ENCODE measurements at regions not wholly inside any gene's neighbourhood (a gene's known extent, or its start where the extent isn't known, plus 50 kb on each side); places are given as distances from the start of the nearest gene placed in this dataset.

DNA sequence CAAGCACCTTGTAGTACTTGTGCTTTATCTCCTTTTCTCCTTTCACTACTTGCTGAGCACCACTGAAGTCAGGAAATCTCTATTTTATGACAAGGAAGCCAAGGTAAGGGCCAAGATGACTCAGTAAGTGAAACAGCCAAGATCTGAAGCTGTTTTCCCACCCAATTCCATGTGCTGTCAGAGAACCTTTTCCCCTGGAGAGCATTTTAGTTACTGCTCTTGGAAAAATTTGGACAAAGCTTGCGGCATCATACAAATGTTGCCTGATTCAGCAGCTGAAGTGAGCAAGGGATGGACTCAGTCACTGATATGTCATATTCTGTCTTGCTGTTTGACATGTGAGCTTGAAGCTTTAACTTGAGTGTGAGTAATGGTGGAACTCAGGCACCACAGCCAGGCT lies 391.4 kb downstream of the RAB28 start:
- in situ Hi-C loops (cut with HindIII; ENCODE audit: low sequenced_read_pairs), result no loop called here
- DNase-seq (ENCODE audit: low spot score), result no peak

DNA sequence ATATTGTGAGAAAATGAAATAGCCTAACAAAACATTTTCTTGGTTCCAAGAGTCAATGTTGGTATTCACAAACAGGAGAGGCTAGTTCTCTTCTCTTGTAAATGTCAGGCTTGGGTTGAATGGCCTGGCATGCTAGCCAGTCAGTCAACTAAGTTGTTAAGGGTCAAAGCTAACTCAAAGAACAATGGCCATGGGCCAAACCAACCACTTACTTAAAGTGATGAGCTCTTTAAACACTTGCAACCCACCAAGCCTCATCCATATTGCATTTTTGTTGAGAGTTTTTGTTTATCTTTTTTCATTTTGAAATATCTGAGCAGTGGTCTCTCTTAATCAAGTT lies 394.5 kb downstream of the RAB28 start:
- in situ Hi-C loops (cut with HindIII; ENCODE audit: low sequenced_read_pairs), result no loop called here
- DNase-seq (ENCODE audit: low spot score), result no peak

DNA sequence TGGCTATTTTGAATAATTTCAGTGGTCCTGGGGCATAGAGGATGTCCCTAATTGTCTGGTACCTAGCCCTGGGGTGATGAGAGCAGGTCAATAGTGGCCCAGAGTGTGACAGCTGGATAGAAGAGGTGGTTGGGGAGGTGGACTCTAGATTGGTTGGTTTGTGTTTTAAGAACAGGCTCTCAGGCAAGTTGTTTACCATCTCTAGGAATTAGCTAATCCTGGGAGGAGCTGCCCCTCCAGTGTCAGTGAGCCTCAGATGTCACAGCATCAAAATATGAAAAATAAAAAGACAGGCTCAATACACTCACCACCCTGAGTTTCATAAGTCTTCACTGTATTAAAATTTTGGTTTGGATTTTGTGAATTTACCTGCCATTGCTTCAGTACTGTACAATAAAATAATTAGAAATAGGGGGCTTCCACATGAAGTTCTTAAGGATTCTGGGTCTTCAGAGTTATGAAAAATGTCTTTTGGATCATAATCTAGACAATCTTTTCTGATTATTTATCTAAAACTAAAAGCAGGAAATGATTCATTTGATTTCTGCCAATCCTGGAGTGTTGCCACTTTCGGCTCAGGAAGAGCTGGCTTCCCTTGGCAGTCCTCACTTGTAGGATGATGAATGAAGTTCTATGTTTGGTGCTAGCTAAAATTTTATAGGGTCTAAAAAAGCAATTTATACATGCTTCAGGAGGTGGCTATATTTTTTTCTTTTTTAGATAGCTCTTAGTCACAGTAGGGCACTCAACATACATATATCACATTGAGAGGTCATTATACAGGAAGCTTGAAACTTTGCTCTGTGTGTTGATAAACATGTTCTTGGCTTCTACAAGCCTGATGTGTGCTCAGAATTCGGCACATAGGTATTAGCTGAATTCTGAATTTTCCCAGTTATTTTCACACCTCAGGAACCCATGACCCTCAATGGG lies 395.1 kb downstream of the RAB28 start:
- in situ Hi-C loops (cut with HindIII; ENCODE audit: low sequenced_read_pairs), result no loop called here
- DNase-seq (ENCODE audit: low spot score), result peak; percentile 43

DNA sequence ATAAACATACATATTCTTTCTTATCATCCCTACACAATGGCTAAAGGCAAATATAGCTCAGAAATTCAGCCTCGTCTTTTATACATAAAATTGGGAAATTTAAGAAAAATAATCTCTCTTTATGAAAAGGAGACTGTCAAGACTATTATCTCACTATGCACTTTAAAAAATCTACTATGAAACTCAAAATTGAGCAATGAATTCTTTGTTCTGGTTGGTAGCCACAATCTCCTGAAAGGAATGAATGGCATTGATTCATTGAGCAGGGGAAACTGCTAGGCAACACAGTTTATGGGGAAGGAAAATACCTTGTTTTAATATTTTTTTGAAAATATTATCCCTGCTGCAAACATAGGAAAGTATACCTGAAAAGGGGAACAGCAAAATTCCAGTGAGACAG lies 397.1 kb downstream of the RAB28 start:
- in situ Hi-C loops (cut with HindIII; ENCODE audit: low sequenced_read_pairs), result no loop called here
- no peak for DNase-seq (ENCODE audit: low spot score)

DNA sequence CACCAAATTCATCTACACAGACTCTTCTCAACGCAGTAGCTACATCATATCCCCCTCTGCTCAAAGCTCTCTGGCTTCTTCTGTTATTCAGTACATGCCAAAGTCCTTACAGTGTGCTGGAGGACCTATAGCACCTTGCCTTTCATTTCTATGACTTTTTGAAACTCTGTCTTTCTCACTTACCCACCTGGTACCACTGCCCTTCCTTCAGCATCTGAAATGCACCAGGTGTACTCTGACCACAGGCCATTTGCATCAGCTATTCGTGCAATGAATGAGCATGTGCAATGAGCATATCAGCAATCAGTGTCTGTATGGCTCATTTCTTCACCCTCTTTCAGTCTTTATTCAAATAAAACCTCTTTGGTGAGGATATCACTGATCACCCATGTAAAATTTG lies 399.9 kb downstream of the RAB28 start:
- no peak for DNase-seq (ENCODE audit: low spot score)
- in situ Hi-C loops (cut with HindIII; ENCODE audit: low sequenced_read_pairs), result no loop called here

DNA sequence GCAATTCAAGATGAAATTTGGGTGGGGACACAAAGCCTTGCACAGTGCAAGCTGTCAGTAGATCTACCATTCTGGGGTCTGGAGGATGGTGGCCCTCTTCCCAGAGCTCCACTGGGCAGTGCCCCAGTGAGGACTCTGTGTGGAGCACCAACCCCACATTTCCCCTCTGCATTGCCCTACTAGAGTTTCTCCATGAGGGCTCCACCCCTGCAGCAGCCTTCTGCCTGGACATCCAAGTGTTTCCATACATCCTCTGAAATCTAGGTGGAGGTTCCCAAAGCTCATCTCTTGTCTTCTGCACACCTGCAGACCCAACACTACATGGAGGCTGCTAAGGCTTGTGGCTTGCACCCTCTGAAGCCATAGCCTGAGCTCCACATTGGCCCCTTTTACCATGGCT lies 402.3 kb downstream of the RAB28 start:
- in situ Hi-C loops (cut with HindIII; ENCODE audit: low sequenced_read_pairs), result no loop called here
- no peak for DNase-seq (ENCODE audit: low spot score)

DNA sequence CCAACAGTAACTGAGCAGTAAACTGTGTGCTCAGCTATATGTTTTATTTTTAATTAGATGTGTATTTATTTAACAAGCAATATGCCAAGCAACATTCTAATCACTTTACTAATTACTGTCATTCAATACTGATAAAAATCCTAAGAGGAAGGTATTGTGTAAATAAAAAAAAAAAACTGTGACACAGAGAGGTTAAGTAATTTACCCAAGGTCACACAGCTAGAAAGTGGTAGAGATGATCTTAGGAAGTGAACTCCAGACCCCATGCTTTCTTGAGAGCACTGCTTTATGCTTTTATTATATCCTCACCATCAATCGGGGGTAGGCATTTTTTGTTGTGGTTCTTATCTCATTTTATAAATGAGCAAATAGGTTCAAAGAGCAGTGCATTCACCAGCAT lies 417.1 kb downstream of the RAB28 start:
- in situ Hi-C loops (cut with HindIII; ENCODE audit: low sequenced_read_pairs), result no loop called here
- DNase-seq (ENCODE audit: low spot score), result no peak

DNA sequence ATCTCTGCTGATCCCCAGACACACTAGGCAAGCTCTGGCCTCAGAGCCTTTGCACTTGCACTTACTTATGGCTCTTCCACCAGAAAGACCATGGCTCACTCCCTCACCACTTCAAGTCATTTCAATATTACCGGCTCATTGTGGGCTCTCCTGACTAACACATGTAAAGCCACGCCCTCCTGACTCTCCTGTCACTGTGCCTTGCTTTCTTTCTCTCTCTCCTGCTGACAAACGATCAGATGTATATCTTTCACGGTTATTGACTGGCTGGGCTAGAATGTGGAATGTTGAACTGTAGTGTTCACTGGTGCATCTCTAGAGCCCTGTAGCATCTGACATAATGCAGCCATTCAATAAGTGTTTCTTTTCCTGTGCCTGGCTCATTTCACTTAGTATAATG lies 425.1 kb downstream of the RAB28 start:
- no peak for DNase-seq (ENCODE audit: low spot score)
- in situ Hi-C loops (cut with HindIII; ENCODE audit: low sequenced_read_pairs), result no loop called here

DNA sequence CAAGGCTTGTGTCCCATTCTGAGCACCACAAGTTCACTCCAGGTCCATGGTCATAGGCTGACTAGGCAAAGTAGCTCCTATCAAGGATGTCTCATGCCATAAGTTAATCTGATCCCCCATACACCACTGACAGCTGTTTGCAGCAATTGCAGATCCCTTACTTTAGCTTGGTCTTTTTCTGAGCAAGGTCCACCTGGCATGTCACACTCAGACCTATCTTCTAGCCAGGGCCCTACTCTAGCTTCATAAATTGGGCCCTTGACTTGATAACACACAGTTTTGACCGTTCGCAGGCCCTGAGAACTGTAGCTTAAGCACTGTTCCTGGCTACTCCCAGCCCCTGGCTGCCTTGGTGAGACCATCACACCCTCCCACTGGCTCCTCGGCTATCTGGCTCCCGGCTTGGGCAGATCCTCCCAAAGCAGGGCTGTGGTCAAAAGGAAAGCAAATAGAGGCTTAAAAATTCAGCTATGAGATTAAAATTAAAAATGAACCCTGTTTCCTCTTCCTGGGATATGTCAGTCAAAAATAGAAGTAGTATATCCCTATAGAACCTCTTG lies 427.4 kb downstream of the RAB28 start:
- DNase-seq (ENCODE audit: low spot score), result no peak
- in situ Hi-C loops (cut with HindIII; ENCODE audit: low sequenced_read_pairs), result no loop called here

DNA sequence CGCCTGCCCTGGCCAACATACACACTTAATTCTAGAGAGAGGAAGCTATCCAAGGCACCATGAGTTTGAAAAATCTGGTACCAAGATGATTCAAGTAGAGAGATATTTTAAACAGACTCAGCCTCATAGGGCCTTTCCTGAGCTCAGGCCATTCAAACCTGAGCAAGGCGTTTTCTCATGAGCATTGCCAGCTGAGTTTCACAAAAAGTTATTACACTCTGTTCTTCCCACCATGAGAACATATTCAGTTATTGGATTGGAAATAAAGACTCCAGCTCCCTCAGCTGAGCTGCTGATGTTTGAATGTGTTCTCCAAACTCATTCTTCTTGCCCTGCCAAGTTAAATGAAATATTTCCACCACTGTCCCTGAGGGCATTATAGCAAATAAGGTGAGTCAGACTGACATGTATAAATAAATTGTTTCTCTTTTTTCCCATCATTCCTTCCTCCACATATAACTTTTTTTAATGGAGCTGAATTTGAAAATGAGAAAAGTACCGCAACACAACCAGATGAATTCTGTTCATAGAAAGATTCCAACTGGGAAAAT lies 429.6 kb downstream of the RAB28 start:
- in situ Hi-C loops (cut with HindIII; ENCODE audit: low sequenced_read_pairs), result no loop called here
- no peak for DNase-seq (ENCODE audit: low spot score)

DNA sequence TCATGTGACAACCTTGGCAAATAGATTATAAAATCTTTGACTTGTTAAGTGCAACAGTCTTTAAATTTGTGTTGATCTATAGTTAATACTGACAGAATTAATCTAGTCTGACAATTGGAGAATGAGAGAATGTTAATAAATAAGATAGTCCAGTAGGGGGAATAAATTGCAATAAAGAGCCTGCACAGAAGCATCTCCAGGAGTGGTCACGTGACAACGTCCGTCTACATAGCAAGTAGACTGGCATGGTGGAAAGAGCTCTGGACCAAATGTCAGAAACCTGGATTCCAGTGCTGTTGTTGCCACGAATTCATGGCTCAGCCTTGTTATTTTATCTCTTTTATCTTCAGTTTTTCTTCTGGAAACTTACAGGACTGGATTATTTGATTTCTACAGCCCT lies 436.5 kb downstream of the RAB28 start:
- in situ Hi-C loops (cut with HindIII; ENCODE audit: low sequenced_read_pairs), result no loop called here

DNA sequence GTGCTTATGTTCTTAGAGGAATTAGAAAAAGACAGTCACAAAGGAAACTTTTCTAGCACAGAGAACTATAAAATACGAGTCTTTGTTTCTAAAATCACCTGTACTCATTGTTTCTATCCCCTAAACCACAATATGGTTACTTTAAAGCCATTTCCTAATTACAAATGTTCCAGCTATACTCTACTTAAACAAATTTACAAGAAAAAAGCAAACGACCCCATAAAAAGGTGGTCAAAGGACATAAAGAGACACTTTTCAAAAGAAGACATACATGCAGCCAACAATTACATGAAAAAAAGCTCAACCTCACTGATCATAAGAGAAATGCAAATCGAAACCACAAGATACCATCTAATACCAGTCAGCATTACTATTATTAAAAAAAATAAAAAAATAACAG lies 447.3 kb downstream of the RAB28 start:
- in situ Hi-C loops (cut with HindIII; ENCODE audit: low sequenced_read_pairs), result no loop called here
- no peak for DNase-seq (ENCODE audit: low spot score)

More for the DNA sequence above, 436.5 kb downstream of the RAB28 start:
- no peak for DNase-seq (ENCODE audit: low spot score)

DNA sequence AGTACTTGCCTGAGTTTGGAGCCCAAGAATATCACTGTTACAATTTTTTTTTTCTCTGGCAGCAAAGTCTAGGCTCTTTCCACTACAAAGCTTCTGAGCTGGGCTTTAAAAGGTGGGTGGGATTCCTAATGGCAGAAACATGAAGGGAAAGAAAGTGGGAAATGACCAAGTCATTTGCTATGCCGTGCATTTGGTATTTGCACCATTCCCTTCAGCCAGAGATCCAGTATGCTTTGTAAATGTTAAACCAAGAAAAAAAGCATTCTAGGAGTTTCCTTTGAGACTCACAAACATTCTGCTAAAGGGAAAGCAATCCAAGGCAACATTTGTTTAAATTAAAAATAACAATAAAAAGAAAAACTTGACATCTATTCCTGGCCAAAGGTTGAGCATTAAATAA lies 451.2 kb downstream of the RAB28 start:
- in situ Hi-C loops (cut with HindIII; ENCODE audit: low sequenced_read_pairs), result no loop called here
- DNase-seq (ENCODE audit: low spot score), result no peak

DNA sequence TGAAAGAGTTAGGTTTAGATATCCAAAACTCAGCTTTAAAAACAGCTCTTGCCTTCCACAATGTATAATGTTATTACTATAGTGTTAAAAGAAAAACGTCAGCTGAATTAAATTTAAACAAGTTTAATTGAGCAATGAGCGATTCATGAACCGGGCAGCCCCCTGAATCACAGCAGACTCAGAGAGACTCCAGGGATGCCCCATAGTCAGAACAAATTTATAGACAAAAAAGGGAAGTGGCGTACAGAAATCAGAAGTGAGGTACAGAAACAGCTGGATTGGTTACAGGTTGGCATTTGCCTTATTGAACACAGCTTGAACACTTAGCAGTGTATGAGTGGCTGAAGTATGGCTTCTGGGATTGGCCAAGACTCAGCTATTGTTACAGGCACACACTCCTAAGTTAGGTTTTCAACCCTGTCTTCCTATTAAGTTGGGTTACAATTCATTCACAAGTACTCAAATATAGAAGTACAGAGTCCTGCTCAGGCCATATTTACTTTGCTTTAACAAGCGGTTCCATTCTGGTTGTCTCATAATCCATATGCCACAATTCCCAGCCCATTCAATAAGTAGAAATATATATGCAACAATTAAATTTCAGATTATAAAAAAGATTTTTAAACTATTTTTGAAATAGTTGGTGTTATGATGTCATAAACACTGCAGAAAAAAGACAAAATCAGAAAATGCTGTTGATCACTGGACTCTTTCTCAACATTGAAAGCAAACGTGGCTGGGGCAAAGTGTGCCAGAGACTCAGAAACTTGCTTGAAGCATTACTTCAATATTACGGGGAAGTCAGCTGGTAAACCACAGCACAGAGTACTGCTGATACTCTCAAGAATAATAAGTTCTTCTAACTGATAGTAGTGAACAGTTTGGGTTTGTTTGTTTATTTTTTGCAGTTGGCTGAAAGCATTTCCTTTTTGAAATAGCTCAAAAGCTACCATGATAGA lies 459.7 kb downstream of the RAB28 start:
- in situ Hi-C loops (cut with HindIII; ENCODE audit: low sequenced_read_pairs), result no loop called here
- DNase-seq (ENCODE audit: low spot score), result no peak

DNA sequence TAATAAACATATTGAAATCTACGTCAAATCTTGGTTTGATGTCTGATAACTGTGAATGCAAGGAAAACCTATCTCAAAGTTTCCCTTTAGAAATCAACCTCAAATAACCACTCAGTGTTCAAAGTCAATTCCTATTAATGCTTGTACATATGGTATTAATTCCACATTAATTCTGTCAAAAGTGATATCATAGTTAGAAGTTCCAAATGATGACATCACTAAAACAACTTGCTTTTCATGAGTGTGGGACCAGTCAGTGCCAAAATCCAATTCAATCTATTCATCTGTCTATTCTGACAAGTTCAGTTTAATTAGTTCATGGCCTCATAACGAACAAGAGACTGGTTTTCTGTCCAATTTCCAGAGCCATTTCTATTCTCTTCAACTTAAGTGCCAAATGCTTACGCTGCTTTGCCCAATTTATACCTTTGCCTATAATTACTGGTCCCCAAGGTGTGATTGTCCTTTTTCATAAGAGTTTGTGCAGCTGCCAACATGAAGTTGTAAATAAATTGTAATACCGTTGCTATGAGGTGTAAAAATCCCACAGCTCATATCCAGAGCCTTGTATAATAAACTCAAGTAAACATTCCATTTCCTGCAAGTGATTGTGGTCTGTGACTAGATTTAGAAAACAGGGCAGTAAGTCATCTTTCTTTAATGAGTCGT lies 476.2 kb downstream of the RAB28 start:
- in situ Hi-C loops (cut with HindIII; ENCODE audit: low sequenced_read_pairs), result no loop called here

DNA sequence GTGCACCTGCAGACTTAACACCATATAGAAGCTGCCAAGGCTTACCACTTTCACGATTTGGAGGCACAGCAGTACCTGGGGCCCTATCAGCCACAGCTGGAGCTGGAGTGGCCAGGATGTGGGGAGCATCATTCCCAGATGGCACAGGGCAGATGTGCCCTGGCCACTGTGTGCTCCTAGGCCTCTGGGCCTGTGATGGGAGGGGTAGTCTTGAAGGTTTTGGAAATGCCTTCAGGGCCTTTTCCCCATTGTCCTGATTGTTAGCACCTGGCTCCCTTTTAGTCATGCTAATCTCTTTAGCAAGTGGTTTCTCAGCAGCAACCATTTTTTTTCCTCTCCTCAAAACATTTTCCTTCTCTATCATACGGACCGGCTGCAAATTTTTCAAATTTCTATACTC lies 490.2 kb downstream of the RAB28 start:
- DNase-seq (ENCODE audit: low spot score), result no peak
- in situ Hi-C loops (cut with HindIII; ENCODE audit: low sequenced_read_pairs), result no loop called here

More for the DNA sequence above, 476.2 kb downstream of the RAB28 start:
- DNase-seq (ENCODE audit: low spot score), result no peak

DNA sequence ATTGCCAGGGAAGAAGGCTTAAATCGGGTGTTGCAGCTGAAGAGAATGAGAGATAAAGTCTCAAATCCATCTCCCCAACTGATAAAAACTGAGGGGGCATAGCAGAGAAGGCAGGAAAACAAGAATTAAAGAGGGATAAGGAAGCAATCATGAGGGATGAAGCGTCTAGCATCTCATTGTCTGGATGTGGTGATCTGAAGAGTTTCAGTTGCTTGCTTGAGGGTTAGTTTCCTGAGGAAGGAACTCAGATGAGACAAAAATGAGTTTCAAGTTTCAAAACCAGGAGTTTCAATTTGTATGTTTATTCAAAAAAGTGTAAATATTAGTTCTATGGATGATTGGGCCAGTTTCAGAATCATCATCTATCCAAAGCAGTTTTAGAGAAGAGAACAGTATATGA lies 496.9 kb downstream of the RAB28 start:
- in situ Hi-C loops (cut with HindIII; ENCODE audit: low sequenced_read_pairs), result no loop called here
- DNase-seq (ENCODE audit: low spot score), result no peak

DNA sequence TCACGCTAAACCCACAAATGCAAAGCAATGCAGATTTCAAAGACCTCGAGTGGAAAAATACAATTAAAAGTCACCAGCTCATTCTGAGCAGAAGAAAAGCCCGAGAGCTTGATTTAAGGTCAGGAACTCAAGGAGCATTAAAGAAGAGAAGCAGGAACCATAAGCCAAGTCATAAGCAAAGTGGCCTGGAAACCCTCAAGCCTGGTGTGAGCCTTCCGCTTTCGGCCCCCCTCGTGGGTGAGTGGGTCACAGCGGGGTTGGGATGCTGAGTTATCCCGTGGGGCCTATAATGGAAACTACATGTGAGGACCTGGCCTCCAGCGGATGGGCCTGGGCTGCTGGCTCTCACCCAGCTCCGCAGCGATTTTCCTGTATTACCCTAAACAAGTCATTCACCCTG lies 504.3 kb downstream of the RAB28 start:
- no peak for DNase-seq (ENCODE audit: low spot score)
- in situ Hi-C loops (cut with HindIII; ENCODE audit: low sequenced_read_pairs), result no loop called here

DNA sequence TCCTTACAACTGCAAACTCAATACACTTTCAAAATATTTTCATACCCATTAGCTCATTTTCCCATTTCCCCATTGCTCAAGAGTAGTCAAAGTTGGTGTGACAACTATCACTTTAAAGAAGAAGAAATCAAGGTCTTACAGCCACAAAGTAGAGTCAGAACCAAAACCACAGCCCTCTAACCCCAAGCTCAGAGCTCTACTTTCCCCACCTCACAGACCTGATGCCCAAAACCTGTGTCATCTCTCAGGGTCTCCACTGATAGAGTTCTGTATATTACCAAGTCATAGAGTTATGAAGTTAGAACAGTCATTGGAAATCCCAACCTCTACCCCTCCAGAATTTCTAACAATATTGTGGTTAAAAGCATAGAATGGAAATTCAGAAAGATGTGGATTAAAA lies 505.8 kb downstream of the RAB28 start:
- in situ Hi-C loops (cut with HindIII; ENCODE audit: low sequenced_read_pairs), result no loop called here
- DNase-seq (ENCODE audit: low spot score), result no peak

Data from G401 (cell line).